SK-N-SH treated with all-trans-retinoic acid at 6 μM for 48 hours (cell line): ENCODE measurements at regions not wholly inside any gene's neighbourhood (a gene's known extent, or its start where the extent isn't known, plus 50 kb on each side); places are given as distances from the start of the nearest gene placed in this dataset.

Source experiments
- ATAC-seq: fragments of 200-7000 bp; cut with Tn5 transposase; 3 replicates; pipeline ENCODE4 v1.9.1; 2020; ENCODE audit warnings: mild to moderate bottlenecking, moderate library complexity
- BACH2 ChIP-seq: fragments of 250-450 bp; sonication (Bioruptor Pico); IDR thresholded peaks from 2 replicates; pipeline ENCODE4 v1.9.0; 2021; ENCODE audit warnings: mild to moderate bottlenecking, borderline replicate concordance
- CREB5 ChIP-seq: fragments of 250-450 bp; sonication (Bioruptor Pico); IDR thresholded peaks from 2 replicates; pipeline ENCODE4 v1.5.1; 2020; ENCODE audit warnings: low read depth, mild to moderate bottlenecking, moderate library complexity
- CSDC2 ChIP-seq: fragments of 250-450 bp; sonication (Bioruptor Pico); IDR thresholded peaks from 2 replicates; pipeline ENCODE4 v1.5.0; 2020; ENCODE audit warnings: mild to moderate bottlenecking, moderate library complexity
- ESRRG ChIP-seq: fragments of 250-450 bp; sonication (Bioruptor Pico); IDR thresholded peaks from 2 replicates; pipeline ENCODE4 v1.6.1; 2021; ENCODE audit warnings: mild to moderate bottlenecking
- GLIS3 ChIP-seq: fragments of 250-450 bp; sonication (Bioruptor Pico); IDR thresholded peaks from 2 replicates; pipeline ENCODE4 v1.5.0; 2020; ENCODE audit warnings: mild to moderate bottlenecking, moderate library complexity
- ISL1 ChIP-seq: fragments of 250-450 bp; sonication (Bioruptor Pico); IDR thresholded peaks from 2 replicates; pipeline ENCODE4 v2.1.2; 2022; ENCODE audit warnings: mild to moderate bottlenecking, moderate library complexity
- OSR1 ChIP-seq: fragments of 250-450 bp; sonication (Bioruptor Pico); IDR thresholded peaks from 2 replicates; pipeline ENCODE4 v1.8.0; 2022; ENCODE audit warnings: moderate library complexity, mild to moderate bottlenecking, inconsistent platforms
- PATZ1 ChIP-seq: fragments of 250-450 bp; sonication (Bioruptor Pico); IDR thresholded peaks from 2 replicates; pipeline ENCODE4 v1.8.0; 2020; ENCODE audit warnings: mild to moderate bottlenecking, moderate library complexity, borderline replicate concordance
- PPARA ChIP-seq: fragments of 250-450 bp; sonication (Bioruptor Pico); IDR thresholded peaks from 2 replicates; pipeline ENCODE4 v1.5.0; 2020; ENCODE audit warnings: mild to moderate bottlenecking, borderline replicate concordance
- RARB ChIP-seq: fragments of 250-450 bp; sonication (Bioruptor Pico); IDR thresholded peaks from 2 replicates; pipeline ENCODE4 v1.8.0; 2021; ENCODE audit warnings: mild to moderate bottlenecking, moderate library complexity
- SNAI2 ChIP-seq: fragments of 250-450 bp; sonication (Bioruptor Pico); IDR thresholded peaks from 2 replicates; pipeline ENCODE4 v1.5.0; 2020; ENCODE audit warnings: mild to moderate bottlenecking, moderate library complexity
- TCF4 ChIP-seq: fragments of 250-450 bp; sonication (Bioruptor Pico); IDR thresholded peaks from 2 replicates; pipeline ENCODE4 v1.8.0; 2021; ENCODE audit warnings: mild to moderate bottlenecking, moderate library complexity, borderline replicate concordance
- TOX ChIP-seq: fragments of 250-450 bp; sonication (Bioruptor Pico); IDR thresholded peaks from 2 replicates; pipeline ENCODE4 v1.8.0; 2021; ENCODE audit warnings: mild to moderate bottlenecking, moderate library complexity, borderline replicate concordance
- ZC3H10 ChIP-seq: fragments of 250-450 bp; sonication (Bioruptor Pico); IDR thresholded peaks from 2 replicates; pipeline ENCODE4 v1.5.1; 2021; ENCODE audit warnings: mild to moderate bottlenecking, moderate library complexity
- ZFP30 ChIP-seq: fragments of 450-650 bp; formaldehyde crosslinking; IDR thresholded peaks from 2 replicates; pipeline ENCODE4 v1.5.0; 2022; ENCODE audit warnings: mild to moderate bottlenecking, moderate library complexity
- ZNF565 ChIP-seq: fragments of 450-650 bp; formaldehyde crosslinking; conservative IDR thresholded peaks from 2 replicates; pipeline ENCODE4 v1.5.0; 2020; ENCODE audit warnings: low read depth, mild to moderate bottlenecking, moderate library complexity
- ZNF70 ChIP-seq: fragments of 450-650 bp; formaldehyde crosslinking; IDR thresholded peaks from 2 replicates; pipeline ENCODE4 v1.5.0; 2020; ENCODE audit warnings: mild to moderate bottlenecking, moderate library complexity
- TF ChIP-seq, protein P1 (sequence below): fragments of 250-450 bp; sonication (Bioruptor Pico); IDR thresholded peaks from 2 replicates; pipeline ENCODE4 v1.5.0; 2020; ENCODE audit warnings: mild to moderate bottlenecking, moderate library complexity
- TF ChIP-seq, protein P2 (sequence below): fragments of 250-450 bp; sonication (Bioruptor Pico); IDR thresholded peaks from 2 replicates; pipeline ENCODE4 v1.5.1; 2021; ENCODE audit warnings: mild to moderate bottlenecking, moderate library complexity
- TF ChIP-seq, protein P3 (sequence below): fragments of 250-450 bp; sonication (Bioruptor Pico); IDR thresholded peaks from 2 replicates; pipeline ENCODE4 v1.8.0; 2021; ENCODE audit warnings: low read depth, mild to moderate bottlenecking, moderate library complexity, borderline replicate concordance

- TF ChIP-seq, protein P1, sequence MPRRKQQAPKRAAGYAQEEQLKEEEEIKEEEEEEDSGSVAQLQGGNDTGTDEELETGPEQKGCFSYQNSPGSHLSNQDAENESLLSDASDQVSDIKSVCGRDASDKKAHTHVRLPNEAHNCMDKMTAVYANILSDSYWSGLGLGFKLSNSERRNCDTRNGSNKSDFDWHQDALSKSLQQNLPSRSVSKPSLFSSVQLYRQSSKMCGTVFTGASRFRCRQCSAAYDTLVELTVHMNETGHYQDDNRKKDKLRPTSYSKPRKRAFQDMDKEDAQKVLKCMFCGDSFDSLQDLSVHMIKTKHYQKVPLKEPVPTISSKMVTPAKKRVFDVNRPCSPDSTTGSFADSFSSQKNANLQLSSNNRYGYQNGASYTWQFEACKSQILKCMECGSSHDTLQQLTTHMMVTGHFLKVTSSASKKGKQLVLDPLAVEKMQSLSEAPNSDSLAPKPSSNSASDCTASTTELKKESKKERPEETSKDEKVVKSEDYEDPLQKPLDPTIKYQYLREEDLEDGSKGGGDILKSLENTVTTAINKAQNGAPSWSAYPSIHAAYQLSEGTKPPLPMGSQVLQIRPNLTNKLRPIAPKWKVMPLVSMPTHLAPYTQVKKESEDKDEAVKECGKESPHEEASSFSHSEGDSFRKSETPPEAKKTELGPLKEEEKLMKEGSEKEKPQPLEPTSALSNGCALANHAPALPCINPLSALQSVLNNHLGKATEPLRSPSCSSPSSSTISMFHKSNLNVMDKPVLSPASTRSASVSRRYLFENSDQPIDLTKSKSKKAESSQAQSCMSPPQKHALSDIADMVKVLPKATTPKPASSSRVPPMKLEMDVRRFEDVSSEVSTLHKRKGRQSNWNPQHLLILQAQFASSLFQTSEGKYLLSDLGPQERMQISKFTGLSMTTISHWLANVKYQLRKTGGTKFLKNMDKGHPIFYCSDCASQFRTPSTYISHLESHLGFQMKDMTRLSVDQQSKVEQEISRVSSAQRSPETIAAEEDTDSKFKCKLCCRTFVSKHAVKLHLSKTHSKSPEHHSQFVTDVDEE, result no peak
- TF ChIP-seq TCF4 (no peak), SNAI2 (CRISPR knock-in tag) (no peak), CREB5 (no peak), OSR1 (no peak), PPARA (no peak)
- TF ChIP-seq, protein P2, sequence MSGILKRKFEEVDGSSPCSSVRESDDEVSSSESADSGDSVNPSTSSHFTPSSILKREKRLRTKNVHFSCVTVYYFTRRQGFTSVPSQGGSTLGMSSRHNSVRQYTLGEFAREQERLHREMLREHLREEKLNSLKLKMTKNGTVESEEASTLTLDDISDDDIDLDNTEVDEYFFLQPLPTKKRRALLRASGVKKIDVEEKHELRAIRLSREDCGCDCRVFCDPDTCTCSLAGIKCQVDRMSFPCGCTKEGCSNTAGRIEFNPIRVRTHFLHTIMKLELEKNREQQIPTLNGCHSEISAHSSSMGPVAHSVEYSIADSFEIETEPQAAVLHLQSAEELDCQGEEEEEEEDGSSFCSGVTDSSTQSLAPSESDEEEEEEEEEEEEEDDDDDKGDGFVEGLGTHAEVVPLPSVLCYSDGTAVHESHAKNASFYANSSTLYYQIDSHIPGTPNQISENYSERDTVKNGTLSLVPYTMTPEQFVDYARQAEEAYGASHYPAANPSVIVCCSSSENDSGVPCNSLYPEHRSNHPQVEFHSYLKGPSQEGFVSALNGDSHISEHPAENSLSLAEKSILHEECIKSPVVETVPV (CRISPR knock-in tag), result no peak
These were observed 101.2 kb downstream of the TLE3 start (continued) for GRCh38 chr15:69996321-69997160.

DNA sequence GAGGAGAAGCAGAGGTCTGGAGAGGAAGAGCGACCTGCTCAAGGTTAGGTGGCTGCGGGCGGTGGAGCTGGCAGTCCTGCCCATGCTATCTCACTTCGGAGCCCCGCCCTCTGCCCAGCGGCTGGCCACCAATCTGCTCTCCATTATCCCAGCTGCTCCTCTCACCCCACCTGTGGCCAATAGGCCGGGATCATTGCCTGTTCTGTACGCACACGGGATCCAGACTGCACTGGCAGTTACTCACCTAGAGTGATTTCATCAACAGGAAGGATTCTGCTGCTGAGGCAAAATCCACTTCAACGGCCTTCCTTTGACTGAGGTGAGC lies 100.6 kb downstream of the TLE3 start:
- ATAC-seq, result no peak
- no peak for TF ChIP-seq GLIS3 (CRISPR knock-in tag)
- TF ChIP-seq ISL1 (CRISPR knock-in tag), result no peak
- TF ChIP-seq PPARA, result no peak
- no peak for TF ChIP-seq RARB (CRISPR knock-in tag)
- TF ChIP-seq CSDC2 (CRISPR knock-in tag), result no peak
- TF ChIP-seq BACH2 (CRISPR knock-in tag), result no peak
- TF ChIP-seq CREB5, result no peak
- TF ChIP-seq TOX (CRISPR knock-in tag), result no peak
- TF ChIP-seq, protein P2 (CRISPR knock-in tag), result no peak
- no peak for TF ChIP-seq ZC3H10 (CRISPR knock-in tag)
- no peak for TF ChIP-seq TCF4
- TF ChIP-seq ZFP30, result no peak
- TF ChIP-seq ZNF70, result no peak
- no peak for TF ChIP-seq ESRRG (CRISPR knock-in tag)
- no peak for TF ChIP-seq PATZ1 (CRISPR knock-in tag)
- TF ChIP-seq, protein P1, result no peak
- TF ChIP-seq OSR1, result no peak
- no peak for TF ChIP-seq ZNF565
- TF ChIP-seq, protein P3, sequence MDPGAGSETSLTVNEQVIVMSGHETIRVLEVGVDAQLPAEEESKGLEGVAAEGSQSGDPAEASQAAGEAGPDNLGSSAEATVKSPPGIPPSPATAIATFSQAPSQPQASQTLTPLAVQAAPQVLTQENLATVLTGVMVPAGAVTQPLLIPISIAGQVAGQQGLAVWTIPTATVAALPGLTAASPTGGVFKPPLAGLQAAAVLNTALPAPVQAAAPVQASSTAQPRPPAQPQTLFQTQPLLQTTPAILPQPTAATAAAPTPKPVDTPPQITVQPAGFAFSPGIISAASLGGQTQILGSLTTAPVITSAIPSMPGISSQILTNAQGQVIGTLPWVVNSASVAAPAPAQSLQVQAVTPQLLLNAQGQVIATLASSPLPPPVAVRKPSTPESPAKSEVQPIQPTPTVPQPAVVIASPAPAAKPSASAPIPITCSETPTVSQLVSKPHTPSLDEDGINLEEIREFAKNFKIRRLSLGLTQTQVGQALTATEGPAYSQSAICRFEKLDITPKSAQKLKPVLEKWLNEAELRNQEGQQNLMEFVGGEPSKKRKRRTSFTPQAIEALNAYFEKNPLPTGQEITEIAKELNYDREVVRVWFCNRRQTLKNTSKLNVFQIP (CRISPR knock-in tag), result no peak
